SK-N-MC (cell line): ENCODE measurements at regions not wholly inside any gene's neighbourhood (a gene's known extent, or its start where the extent isn't known, plus 50 kb on each side); places are given as distances from the start of the nearest gene placed in this dataset.

ENCODE experiments used
- EZH2 ChIP-seq: fragments of 200-600 bp; sonication (generic); IDR thresholded peaks from one replicate; pipeline ENCODE4 v1.6.1; 2017; ENCODE audit warnings: antibody characterized with exemption
- POLR2AphosphoS5 ChIP-seq: IDR thresholded peaks from 2 replicates; pipeline ENCODE4 v1.6.1; 2012; ENCODE audit warnings: mild to moderate bottlenecking, low read depth, low read length, borderline replicate concordance

- TF ChIP-seq EZH2 (no peak), POLR2AphosphoS5 (no peak)
Measured at GRCh38 chr5:125870256-125870655, 553.0 kb upstream of the GRAMD2B start.
